NCI-H345 (cell line): ENCODE measurements at regions not wholly inside any gene's neighbourhood (a gene's known extent, or its start where the extent isn't known, plus 50 kb on each side); places are given as distances from the start of the nearest gene placed in this dataset.
A peak's percentile ranks its signal among the peaks of the same experiment; 100 is the strongest.

Experiments used
- DNase-seq: peaks from one replicate; lab custom pipeline; 2025; lab: John Stamatoyannopoulos, UW

GRCh38 chr5:74122979-74123590, 497.1 kb downstream of the ARHGEF28 start:
- DNase-seq, result peak; percentile 77

- DNase-seq, result no peak
Observed at GRCh38 chr5:74122175-74122574, 496.2 kb downstream of the ARHGEF28 start.

GRCh38 chr5:74120585-74120984, 494.6 kb downstream of the ARHGEF28 start:
- no peak for DNase-seq

GRCh38 chr5:74118071-74118470, 492.1 kb downstream of the ARHGEF28 start:
- no peak for DNase-seq

GRCh38 chr5:74116984-74117383, 491.0 kb downstream of the ARHGEF28 start:
- DNase-seq, result no peak

- no peak for DNase-seq
Observed at GRCh38 chr5:74116266-74116665, 490.3 kb downstream of the ARHGEF28 start.

GRCh38 chr5:74113927-74114326, 487.9 kb downstream of the ARHGEF28 start:
- DNase-seq, result no peak

- DNase-seq, result no peak
Observed at GRCh38 chr5:74113196-74113540, 487.2 kb downstream of the ARHGEF28 start.

- peak; percentile 28 for DNase-seq
Observed at GRCh38 chr5:74112372-74113195, 486.6 kb downstream of the ARHGEF28 start.

- no peak for DNase-seq
Observed at GRCh38 chr5:74111764-74112163, 485.8 kb downstream of the ARHGEF28 start.

GRCh38 chr5:74109344-74109743, 483.3 kb downstream of the ARHGEF28 start:
- no peak for DNase-seq

- no peak for DNase-seq
Observed at GRCh38 chr5:74107899-74108298, 481.9 kb downstream of the ARHGEF28 start.

GRCh38 chr5:74105126-74105780, 479.3 kb downstream of the ARHGEF28 start:
- DNase-seq, result no peak

- no peak for DNase-seq
Observed at GRCh38 chr5:74103131-74104023, 477.4 kb downstream of the ARHGEF28 start.

- DNase-seq, result no peak
Observed at GRCh38 chr5:74100268-74100665, 474.3 kb downstream of the ARHGEF28 start.

GRCh38 chr5:74099538-74100267, 473.7 kb downstream of the ARHGEF28 start:
- no peak for DNase-seq

- no peak for DNase-seq
Observed at GRCh38 chr5:74098941-74099340, 472.9 kb downstream of the ARHGEF28 start.

GRCh38 chr5:74098456-74098855, 472.5 kb downstream of the ARHGEF28 start:
- DNase-seq, result no peak

- no peak for DNase-seq
Observed at GRCh38 chr5:74096325-74096724, 470.3 kb downstream of the ARHGEF28 start.

- DNase-seq, result no peak
Observed at GRCh38 chr5:74095871-74096270, 469.9 kb downstream of the ARHGEF28 start.

- no peak for DNase-seq
Observed at GRCh38 chr5:74094782-74095108, 468.7 kb downstream of the ARHGEF28 start.
